D341Med (cell line): ENCODE measurements at regions not wholly inside any gene's neighbourhood (a gene's known extent, or its start where the extent isn't known, plus 50 kb on each side); places are given as distances from the start of the nearest gene placed in this dataset.

Experiments
- DNase-seq: peaks from one replicate; pipeline ENCODE4 v3.0.0; 2012; ENCODE audit warnings: low spot score

GRCh38 chr1:2887941-2888855 is 86.7 kb upstream of the TTC34 start:
- no peak for DNase-seq

GRCh38 chr1:2890221-2890850 is 88.8 kb upstream of the TTC34 start:
- DNase-seq, result no peak

- no peak for DNase-seq
Observed at GRCh38 chr1:2891923-2892448, 90.5 kb upstream of the TTC34 start.

GRCh38 chr1:2893473-2894120 is 92.1 kb upstream of the TTC34 start:
- DNase-seq, result no peak

GRCh38 chr1:2894381-2895041 is 93.0 kb upstream of the TTC34 start:
- DNase-seq, result no peak

GRCh38 chr1:2896824-2897223 is 95.3 kb upstream of the TTC34 start:
- no peak for DNase-seq

GRCh38 chr1:2903226-2903625 is 101.7 kb upstream of the TTC34 start:
- DNase-seq, result no peak

- no peak for DNase-seq
Observed at GRCh38 chr1:2904191-2904590, 102.7 kb upstream of the TTC34 start.

GRCh38 chr1:2905356-2905755 is 103.9 kb upstream of the TTC34 start:
- DNase-seq, result no peak

GRCh38 chr1:2906085-2906484 is 104.6 kb upstream of the TTC34 start:
- no peak for DNase-seq

- no peak for DNase-seq
Observed at GRCh38 chr1:2906620-2907019, 105.1 kb upstream of the TTC34 start.

GRCh38 chr1:2907051-2907450 is 105.6 kb upstream of the TTC34 start:
- no peak for DNase-seq

GRCh38 chr1:2908081-2908480 is 106.6 kb upstream of the TTC34 start:
- no peak for DNase-seq

GRCh38 chr1:2908561-2908960 is 107.1 kb upstream of the TTC34 start:
- no peak for DNase-seq

- DNase-seq, result no peak
Observed at GRCh38 chr1:2909797-2910196, 108.3 kb upstream of the TTC34 start.

GRCh38 chr1:2910211-2910610 is 108.7 kb upstream of the TTC34 start:
- no peak for DNase-seq

GRCh38 chr1:2911421-2912178 is 109.7 kb upstream of the ACTRT2 start:
- no peak for DNase-seq

GRCh38 chr1:2912424-2913061 is 108.7 kb upstream of the ACTRT2 start:
- DNase-seq, result no peak

GRCh38 chr1:2913091-2913490 is 108.2 kb upstream of the ACTRT2 start:
- no peak for DNase-seq

GRCh38 chr1:2914702-2915101 is 106.6 kb upstream of the ACTRT2 start:
- no peak for DNase-seq

GRCh38 chr1:2916153-2916552 is 105.1 kb upstream of the ACTRT2 start:
- no peak for DNase-seq
